NCI-H1092 treated with DMSO at 0.1 percent for 48 hours (cell line): ENCODE measurements at regions not wholly inside any gene's neighbourhood (a gene's known extent, or its start where the extent isn't known, plus 50 kb on each side); places are given as distances from the start of the nearest gene placed in this dataset.

Experiments
- DNase-seq: peaks from one replicate; lab custom pipeline; 2025; lab: John Stamatoyannopoulos, UW

GRCh38 chr1:216983823-216984222, 260.6 kb upstream of the ESRRG start:
- no peak for DNase-seq

GRCh38 chr1:216961516-216961915, 238.3 kb upstream of the ESRRG start:
- no peak for DNase-seq

GRCh38 chr1:216960716-216961115, 237.5 kb upstream of the ESRRG start:
- no peak for DNase-seq

- no peak for DNase-seq
Measured at GRCh38 chr1:216958569-216958968, 235.3 kb upstream of the ESRRG start.

- no peak for DNase-seq
Measured at GRCh38 chr1:216953495-216953894, 230.3 kb upstream of the ESRRG start.

GRCh38 chr1:216952864-216953263, 229.6 kb upstream of the ESRRG start:
- no peak for DNase-seq

- no peak for DNase-seq
Measured at GRCh38 chr1:216945538-216946080, 222.4 kb upstream of the ESRRG start.

GRCh38 chr1:216944864-216945510, 221.8 kb upstream of the ESRRG start:
- no peak for DNase-seq

GRCh38 chr1:216937491-216937890, 214.3 kb upstream of the ESRRG start:
- no peak for DNase-seq

- DNase-seq: no peak
Measured at GRCh38 chr1:216936779-216937178, 213.6 kb upstream of the ESRRG start.

- no peak for DNase-seq
Measured at GRCh38 chr1:216935901-216936300, 212.7 kb upstream of the ESRRG start.

GRCh38 chr1:216932424-216932823, 209.2 kb upstream of the ESRRG start:
- DNase-seq: no peak

GRCh38 chr1:216929870-216930582, 206.8 kb upstream of the ESRRG start:
- DNase-seq: no peak

GRCh38 chr1:216927633-216928032, 204.4 kb upstream of the ESRRG start:
- no peak for DNase-seq

- DNase-seq: no peak
Measured at GRCh38 chr1:216926720-216927510, 203.7 kb upstream of the ESRRG start.

GRCh38 chr1:216925962-216926625, 202.9 kb upstream of the ESRRG start:
- no peak for DNase-seq

- no peak for DNase-seq
Measured at GRCh38 chr1:216924732-216925131, 201.5 kb upstream of the ESRRG start.

- DNase-seq: no peak
Measured at GRCh38 chr1:216923601-216924000, 200.4 kb upstream of the ESRRG start.

GRCh38 chr1:216922406-216922805, 199.2 kb upstream of the ESRRG start:
- DNase-seq: no peak

GRCh38 chr1:216921866-216922265, 198.6 kb upstream of the ESRRG start:
- no peak for DNase-seq

GRCh38 chr1:216919060-216919970, 196.1 kb upstream of the ESRRG start:
- no peak for DNase-seq
